ENCODE measurements at regions not wholly inside any gene's neighbourhood (a gene's known extent, or its start where the extent isn't known, plus 50 kb on each side); places are given as distances from the start of the nearest gene placed in this dataset.
"Not testable (repeated sequence)": the region's sequence is repeated elsewhere in the genome, so short reads cannot be mapped to it uniquely, and the experiment has no call there.

DNA sequence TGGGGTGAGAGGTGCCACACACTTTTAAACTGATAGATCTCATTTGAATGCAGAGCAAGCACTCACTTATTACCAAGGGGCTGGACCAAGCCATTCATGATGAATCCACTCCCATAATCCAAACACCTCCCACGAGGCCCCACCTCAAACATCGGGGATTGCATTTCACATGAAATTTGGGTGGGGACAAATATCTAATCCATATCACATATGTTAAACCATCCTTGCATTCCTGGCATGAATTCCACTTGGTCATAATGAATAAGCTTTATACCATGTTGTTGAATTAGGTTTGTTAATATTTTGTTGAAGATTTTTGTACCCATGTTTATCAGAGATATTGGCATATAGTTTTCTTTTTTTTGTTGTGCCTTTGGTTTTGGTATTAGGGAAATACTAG is 1198.7 kb upstream of the ATXN8OS start:
- no peak for DNase-seq (ENCODE audit: low read depth)
- H3K4me3 ChIP-seq (ENCODE audit: low read length), result no peak overlapping the region
- TF ChIP-seq, protein P1, sequence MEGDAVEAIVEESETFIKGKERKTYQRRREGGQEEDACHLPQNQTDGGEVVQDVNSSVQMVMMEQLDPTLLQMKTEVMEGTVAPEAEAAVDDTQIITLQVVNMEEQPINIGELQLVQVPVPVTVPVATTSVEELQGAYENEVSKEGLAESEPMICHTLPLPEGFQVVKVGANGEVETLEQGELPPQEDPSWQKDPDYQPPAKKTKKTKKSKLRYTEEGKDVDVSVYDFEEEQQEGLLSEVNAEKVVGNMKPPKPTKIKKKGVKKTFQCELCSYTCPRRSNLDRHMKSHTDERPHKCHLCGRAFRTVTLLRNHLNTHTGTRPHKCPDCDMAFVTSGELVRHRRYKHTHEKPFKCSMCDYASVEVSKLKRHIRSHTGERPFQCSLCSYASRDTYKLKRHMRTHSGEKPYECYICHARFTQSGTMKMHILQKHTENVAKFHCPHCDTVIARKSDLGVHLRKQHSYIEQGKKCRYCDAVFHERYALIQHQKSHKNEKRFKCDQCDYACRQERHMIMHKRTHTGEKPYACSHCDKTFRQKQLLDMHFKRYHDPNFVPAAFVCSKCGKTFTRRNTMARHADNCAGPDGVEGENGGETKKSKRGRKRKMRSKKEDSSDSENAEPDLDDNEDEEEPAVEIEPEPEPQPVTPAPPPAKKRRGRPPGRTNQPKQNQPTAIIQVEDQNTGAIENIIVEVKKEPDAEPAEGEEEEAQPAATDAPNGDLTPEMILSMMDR (IDR thresholded peaks at IDR 0.05; ENCODE audit: insufficient read depth, low read depth, low read length, missing control alignments), result no peak

DNA sequence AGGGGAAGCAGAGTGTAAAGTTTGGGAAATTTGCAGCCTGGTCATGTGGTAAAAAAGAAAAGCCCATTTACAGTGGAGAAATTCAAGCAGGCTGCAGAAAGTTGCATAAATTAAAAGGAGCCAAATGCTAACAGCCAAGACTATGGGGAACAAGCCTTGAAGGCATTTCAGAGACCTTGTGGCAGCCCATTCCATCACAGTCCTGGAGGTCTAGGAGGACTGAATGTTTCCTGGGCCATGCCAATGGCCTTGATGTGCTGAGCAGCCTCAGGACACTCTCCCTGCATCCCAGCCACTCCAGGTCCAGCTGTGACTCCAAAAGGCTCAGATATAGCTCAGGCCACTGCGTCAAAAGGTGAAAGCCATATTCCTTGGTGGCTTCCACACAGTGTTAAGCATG is 1202.4 kb upstream of the ATXN8OS start:
- TF ChIP-seq, protein P1 (IDR thresholded peaks at IDR 0.05; ENCODE audit: insufficient read depth, low read depth, low read length, missing control alignments), result no peak
- no peak overlapping the region for H3K4me3 ChIP-seq (ENCODE audit: low read length)
- no peak for DNase-seq (ENCODE audit: low read depth)

GRCh38 chr13:68897331-68897928 is 1210.2 kb upstream of the ATXN8OS start:
- DNase-seq (ENCODE audit: low read depth), result no peak
- TF ChIP-seq, protein P1 (IDR thresholded peaks at IDR 0.05; ENCODE audit: insufficient read depth, low read depth, low read length, missing control alignments), result no peak
- no peak overlapping the region for H3K4me3 ChIP-seq (ENCODE audit: low read length)

GRCh38 chr13:68895696-68896095 is 1211.9 kb upstream of the ATXN8OS start:
- TF ChIP-seq, protein P1 (IDR thresholded peaks at IDR 0.05; ENCODE audit: insufficient read depth, low read depth, low read length, missing control alignments), result no peak
- H3K4me3 ChIP-seq (ENCODE audit: low read length), result no peak overlapping the region
- peak; percentile 86 for DNase-seq (ENCODE audit: low read depth)

DNA sequence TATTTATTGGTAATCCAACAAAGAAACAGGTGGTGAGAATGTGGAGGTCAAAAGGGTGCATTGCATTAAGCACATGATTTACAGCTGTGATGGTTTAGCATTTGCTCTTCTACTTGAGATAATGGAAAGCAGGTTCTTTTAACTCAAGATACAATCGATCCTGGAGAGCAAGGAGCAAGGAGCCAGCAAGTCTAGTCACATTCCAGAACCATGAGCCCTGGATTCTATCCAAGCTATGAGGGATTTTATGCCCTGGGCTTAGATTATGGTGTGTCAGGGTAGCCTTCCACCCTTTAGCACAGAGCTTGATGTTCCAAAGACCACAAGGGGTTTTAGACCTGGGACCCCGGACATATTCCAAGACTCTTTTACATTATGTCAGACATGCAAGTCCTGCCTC is 1213.9 kb upstream of the ATXN8OS start:
- not testable (repeated sequence) for H3K4me3 ChIP-seq (ENCODE audit: low read length)
- peak; percentile 37 for DNase-seq (ENCODE audit: low read depth)

- not testable (repeated sequence) for H3K4me3 ChIP-seq (ENCODE audit: low read length); DNase-seq (ENCODE audit: low read depth)
Observed at GRCh38 chr13:68892596-68892995, 1215.0 kb upstream of the ATXN8OS start.

DNA sequence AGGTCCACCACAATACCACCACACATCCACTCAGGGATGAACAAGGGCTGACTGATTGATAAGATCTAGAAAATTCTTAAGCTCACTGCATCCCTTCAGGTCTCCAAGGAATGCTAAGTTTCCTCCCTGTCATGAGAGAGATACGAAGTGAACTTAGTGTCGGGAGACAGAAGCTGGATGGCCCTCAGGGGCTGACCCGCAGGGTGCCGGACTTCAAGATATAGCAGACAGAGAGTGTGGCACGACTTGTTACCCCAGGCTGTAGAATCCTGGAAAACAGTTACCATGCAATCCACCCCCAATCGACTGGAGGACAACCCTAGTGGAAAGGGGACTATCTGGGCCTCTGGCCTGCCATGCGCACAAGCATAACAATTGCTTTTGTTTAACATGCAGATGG is 1217.5 kb upstream of the ATXN8OS start:
- DNase-seq (ENCODE audit: low read depth); H3K4me3 ChIP-seq (ENCODE audit: low read length): not testable (repeated sequence)

DNA sequence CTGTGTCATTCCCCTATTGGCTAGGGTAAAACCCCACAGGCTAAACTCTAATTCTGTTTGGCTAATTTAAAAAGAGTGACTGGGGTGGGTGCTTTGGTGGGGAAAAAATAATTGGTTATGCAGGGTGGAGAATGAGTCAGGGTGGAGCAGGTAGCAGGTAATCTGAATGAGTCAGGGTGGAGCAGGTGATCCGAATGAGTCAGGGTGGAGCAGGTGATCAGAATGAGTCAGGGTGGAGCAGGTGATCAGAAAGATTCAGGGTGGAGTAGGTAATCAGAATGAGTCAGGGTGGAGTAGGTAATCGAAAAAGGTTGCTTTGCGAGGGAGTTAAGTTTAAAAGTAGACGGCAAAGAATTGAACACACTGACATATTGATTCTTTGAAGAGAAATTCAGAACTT is 1218.8 kb upstream of the ATXN8OS start:
- TF ChIP-seq, protein P1 (IDR thresholded peaks at IDR 0.05; ENCODE audit: insufficient read depth, low read depth, low read length, missing control alignments), result no peak
- DNase-seq (ENCODE audit: low read depth), result peak; percentile 69
- no peak overlapping the region for H3K4me3 ChIP-seq (ENCODE audit: low read length)

DNA sequence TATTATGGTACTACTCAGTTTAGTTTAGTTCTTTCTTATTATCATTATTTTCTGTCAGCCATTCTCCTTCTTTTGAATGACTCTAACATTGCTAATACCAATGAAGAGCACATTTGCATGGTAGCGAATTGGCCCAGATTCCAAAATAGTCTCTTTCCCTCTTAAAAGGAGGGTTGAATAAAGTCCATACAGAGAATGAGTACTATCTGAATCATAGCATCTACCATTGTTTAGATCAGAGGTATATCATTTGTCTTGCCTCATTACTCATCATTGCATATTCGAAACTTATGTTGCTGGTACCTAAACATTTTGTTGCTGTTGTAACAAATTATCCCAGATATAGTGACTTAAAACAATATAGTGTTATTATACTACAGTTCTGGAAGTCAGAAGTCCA is 1235.3 kb upstream of the ATXN8OS start:
- TF ChIP-seq, protein P1 (IDR thresholded peaks at IDR 0.05; ENCODE audit: insufficient read depth, low read depth, low read length, missing control alignments), result no peak
- DNase-seq (ENCODE audit: low read depth), result peak; percentile 59
- H3K4me3 ChIP-seq (ENCODE audit: low read length), result no peak overlapping the region

All from epithelial cell of esophagus (primary cell).